Putamen (tissue), 1 donor: ENCODE measurements at regions not wholly inside any gene's neighbourhood (a gene's known extent, or its start where the extent isn't known, plus 50 kb on each side); places are given as distances from the start of the nearest gene placed in this dataset.
"Not testable (repeated sequence)": the region's sequence is repeated elsewhere in the genome, so short reads cannot be mapped to it uniquely, and the experiment has no call there.

Experiments used
- DNase-seq: peaks from one replicate; pipeline ENCODE4 v3.0.0-alpha.2; 2016; ENCODE audit warnings: low spot score

DNA sequence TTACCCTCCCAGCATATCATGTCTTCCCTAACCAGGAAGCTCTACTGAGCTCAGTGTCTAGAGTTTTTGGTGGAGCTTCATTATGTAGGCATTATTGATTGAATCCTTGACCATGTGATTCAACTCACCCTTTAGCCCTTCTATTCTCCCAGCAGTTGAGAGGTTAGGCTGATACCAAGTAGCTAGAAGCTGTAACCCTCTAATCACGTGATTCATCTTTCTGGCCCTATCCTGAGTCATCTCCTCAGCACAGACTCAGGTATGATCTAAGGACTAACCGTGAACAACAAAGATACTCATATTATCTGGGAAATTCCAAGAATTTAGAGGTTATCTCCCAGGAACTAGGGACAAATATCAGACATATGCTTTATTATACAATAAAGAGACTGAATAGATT is 625.5 kb downstream of the JRKL start:
- DNase-seq: no peak

DNA sequence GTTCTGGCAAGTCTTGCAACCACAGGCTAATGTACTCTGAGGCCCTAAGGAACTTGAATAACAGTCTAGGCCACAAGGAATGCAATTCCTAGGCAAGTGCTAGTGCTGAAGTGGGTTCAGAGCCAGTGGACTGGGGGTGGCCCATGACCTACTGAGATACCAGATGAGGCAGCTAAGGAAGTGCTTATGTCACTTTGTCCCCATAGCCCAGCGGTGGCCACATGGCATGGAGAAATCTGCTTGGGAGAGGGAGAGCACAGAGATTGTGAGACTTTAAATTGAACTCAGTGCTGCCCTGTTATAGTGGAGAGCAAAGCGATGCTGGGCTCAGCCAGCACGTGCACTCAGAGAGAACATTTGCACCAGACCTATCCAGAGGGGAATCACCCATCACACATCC is 629.5 kb downstream of the JRKL start:
- DNase-seq: no peak

DNA sequence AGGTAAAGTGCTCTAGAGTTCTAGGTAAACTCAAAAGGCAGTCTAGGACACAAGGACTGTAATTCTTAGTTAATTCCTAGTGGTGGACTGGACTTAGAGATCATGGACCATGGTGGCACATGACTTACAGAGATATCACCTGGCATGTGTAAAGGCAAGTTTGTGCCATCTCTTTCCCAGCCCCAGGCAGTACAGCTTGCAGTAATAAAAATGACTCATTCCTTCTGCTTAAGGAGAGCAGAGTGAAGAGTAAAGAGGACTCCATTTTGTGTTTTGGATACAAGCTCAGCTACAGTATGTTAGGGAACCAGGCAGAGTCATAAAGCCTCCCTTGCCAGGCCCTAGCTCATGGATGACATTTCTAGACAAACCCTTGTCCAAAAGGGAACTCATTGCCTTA is 629.9 kb downstream of the JRKL start:
- no peak for DNase-seq

DNA sequence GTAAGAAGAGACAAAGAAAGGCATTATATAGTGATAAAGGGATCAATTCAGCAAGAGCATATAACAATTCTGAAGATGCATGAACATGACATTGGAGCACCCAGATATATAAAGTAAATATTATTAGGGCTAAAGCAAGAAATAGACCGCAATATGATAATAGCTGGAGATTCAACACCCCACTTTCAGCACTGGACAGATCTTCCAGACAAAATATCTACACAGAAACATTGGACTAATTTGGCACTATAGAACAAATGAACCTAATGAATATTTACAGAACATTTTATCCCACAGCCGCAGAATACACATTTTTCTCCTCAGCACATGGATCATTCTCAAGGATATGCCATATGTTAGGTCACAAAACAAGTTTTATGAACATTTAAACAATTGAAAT is 633.1 kb downstream of the JRKL start:
- DNase-seq: no peak

DNA sequence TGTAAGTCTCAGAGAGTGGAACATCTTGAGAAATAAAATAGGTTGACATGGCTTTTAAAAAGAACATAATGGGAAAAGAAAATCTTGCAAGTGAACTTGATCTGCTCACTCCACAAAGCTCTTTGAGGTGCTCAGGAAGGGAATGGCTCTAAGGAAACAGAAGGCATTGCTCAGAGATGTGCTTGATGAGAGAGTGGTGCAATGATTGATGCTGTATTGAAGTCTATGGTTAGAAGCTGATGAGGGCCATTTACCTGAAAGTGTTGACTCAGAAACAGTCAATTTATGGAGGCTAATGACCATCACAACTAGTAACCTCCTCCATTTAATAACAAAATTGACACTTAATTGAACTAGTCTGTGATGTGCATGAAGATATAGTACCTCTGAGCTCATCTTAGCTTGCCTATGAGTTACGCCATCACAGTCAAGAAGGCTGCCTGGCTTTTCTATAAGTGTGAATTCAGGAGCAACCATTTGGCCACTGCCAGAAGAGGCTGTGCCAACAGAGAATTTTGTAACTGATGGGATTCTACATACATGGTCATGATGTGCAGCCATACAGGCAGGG is 639.1 kb downstream of the JRKL start:
- DNase-seq: no peak

DNA sequence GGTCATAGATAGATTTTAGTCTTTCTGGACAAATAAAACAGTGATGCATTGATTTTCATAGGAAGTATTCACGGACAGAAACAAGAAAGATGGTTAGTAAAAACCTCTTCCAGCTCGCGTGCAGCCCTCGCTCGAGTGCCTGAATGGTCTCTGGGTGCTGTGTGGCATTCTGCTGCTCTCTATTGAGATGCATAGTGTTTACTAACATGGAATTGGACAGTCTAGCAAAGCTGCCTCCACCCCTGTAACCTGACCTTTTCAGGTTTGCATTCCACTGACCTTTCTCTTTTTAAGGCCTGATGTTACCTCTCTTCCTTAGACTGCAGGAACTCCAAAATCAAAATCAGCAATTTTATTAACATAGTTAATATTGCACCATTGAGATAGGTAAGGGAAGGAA is 643.4 kb downstream of the JRKL start:
- DNase-seq: no peak

DNA sequence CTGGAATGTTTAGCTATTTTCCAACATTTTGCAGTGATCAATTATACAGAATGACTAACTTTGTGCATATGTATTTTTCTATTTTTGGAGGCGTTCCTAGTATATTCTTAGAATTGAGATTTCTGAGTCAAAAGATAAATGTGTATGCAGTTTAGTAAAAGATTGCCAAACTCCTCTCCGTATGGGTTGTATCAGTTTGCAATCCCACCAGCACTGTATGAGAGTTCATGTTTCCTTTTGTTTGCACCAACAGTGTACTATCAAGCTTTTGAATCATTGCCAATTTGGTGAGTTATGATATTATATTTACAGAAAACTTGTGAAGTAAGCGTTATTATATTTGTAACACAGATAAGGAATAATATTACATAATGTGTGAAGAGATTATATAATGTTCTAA is 658.7 kb downstream of the JRKL start:
- DNase-seq: no peak

DNA sequence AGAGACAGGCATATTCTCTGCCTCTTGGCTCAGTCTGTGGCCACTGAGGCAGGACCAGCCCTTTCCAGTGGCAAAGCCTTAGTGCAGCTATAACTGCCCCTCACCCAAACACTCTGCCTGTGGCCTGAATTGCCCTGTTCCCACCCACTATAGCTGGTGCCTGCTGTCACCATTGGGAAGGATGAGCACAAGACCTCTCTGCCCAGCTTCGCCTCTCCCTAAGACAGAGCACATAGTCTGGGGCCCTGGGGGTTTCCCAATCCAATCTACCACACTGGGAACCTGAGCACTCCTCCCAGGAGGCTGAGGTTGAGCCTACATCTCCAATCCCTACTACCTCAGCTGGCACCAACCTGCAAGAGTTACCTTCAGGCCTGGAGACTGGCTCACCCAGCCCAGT is 670.4 kb downstream of the JRKL start:
- DNase-seq: no peak

DNA sequence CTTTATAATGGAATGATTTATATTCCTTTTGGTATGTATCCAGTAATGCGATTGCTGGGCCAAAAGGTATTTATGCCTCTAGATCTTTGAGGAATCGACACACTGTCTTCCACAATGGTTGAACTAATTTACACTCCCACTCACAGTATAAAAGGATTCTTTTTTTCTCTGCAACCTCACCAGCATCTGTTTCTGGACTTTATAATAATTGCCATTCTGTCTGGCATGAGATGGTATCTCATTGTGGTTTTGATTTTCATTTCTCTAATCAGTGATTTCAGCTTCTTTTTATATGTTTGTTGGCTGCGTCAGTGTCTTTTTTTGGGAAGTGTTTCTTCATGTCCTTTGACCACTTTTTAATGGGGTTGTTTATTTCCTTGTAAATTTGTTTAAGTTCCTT is 679.3 kb downstream of the JRKL start:
- DNase-seq: no peak

DNA sequence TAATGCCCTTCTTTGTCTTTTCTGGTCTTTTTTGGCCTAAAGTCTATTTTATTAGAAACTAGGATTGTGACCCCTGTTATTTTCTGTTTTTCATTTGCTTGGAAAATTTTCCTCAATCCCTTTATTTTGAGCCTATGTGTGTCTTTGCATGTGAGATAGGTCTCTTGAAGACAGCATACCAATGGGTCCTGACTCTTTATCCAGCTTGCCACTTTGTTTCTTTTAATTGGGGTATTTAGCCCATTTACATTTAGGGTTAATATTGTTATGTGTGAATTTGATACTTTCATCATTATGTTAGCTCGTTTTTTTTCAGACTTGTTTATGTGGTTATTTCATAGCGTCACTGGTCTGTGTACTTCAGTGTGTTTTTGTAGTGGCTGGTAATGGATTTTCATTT is 682.6 kb downstream of the JRKL start:
- no peak for DNase-seq

DNA sequence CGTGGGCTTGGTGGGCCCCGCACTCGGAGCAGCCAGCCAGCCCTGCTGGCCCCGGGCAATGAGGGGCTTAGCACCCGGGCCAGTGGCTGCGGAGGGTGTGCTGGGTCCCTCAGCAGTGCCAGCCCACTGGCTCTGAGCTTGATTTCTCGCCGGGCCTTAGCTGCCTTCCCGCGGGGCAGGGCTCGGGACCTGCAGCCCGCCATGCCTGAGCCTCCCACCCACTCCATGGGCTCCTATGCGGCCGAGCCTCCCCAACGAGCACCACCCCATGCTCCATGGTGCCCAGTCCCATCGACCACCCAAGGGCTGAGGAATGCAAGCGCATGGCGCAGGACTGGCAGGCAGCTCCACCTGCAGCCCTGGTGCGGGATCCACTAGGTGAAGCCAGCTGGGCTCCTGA is 686.9 kb downstream of the JRKL start:
- not testable (repeated sequence) for DNase-seq

DNA sequence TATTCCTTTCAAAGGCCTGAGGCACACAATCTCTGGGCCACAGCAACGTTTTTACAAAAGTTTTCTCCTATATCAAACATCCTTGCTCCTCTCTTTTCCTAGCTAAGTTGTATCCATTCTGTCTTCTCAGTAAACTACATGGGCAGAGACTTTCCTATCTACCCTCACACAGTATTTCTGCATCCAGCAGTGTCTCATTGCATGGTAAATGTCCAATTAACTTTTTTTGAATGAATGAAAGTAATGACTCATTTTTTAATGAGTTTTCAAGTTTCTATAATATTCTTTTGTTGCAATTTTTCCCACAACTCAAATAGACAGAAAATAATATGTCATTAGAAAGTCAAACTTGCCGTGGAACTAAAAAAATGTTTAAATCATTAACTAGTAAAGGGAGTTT is 688.6 kb downstream of the JRKL start:
- DNase-seq: no peak

DNA sequence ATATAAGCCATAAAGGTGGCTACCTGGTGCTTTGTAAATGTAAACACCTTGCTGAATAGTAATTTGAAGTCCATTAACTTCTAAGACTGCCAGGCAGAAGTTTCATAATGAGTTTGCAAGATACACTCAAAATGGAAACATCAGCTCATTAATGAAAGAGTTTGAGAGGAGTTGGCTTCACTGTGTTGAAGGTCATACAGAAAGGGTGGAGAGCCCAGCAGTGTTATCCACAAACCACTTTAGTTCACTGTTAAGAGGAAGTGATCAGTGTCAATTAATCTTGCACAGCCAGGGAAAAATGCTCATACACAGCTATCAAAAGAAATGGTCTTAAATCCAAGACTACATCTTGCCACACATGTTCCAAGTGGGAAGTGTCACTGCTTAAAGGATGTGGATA is 689.4 kb downstream of the JRKL start:
- DNase-seq: no peak

DNA sequence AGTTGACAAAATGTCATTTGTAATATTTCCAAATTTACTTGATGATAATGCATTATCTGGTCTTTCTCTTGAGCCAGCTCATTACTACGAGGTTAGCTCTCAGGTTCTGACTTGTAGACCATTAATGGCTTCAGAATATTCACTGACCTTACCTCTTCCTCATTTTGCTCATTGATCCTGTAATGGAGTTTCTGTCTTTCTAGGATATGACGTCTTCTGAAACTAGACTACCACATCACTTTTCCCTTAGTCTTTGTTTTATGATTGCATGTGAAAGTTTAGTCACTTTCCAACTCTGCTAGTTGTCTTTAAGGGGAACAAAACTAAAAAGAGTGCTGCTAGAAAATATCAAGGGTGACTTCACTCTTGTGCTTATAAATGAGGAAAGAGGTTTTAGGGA is 697.6 kb downstream of the JRKL start:
- no peak for DNase-seq

DNA sequence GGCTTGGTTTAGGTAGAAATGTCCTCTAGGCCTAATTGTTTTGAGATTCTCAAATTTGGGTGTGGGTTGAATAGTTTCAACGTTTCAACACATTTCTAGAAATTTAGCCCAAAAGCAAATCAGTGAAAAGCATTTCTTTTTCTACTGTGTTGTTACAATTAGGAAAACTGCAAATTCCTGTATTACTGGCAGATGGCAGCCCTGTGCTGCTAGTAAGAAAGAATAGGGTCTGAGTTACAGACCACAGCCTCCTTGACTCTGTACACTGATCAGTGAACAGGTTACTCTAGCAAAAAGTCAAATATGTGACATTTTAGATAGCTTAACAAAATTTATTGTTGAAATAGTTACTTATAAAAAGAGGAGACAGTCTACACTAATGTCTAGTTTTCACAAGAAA is 703.0 kb downstream of the JRKL start:
- no peak for DNase-seq

DNA sequence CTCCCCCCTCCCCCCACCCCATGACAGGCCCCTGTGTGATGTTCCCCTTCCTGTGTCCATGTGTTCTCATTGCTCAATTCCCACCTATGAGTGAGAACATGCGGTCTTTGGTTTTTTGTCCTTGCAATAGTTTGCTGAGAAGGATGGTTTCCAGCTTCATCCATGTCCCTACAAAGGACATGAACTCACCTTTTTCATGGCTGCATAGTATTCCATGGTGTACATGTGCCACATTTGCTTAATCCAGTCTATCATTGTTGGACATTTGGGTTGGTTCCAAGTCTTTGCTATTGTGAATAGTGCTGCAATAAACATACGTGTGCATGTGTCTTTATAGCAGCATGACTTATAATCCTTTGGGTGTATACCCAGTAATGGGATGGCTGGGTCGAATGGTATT is 712.4 kb downstream of the JRKL start:
- DNase-seq: not testable (repeated sequence)

DNA sequence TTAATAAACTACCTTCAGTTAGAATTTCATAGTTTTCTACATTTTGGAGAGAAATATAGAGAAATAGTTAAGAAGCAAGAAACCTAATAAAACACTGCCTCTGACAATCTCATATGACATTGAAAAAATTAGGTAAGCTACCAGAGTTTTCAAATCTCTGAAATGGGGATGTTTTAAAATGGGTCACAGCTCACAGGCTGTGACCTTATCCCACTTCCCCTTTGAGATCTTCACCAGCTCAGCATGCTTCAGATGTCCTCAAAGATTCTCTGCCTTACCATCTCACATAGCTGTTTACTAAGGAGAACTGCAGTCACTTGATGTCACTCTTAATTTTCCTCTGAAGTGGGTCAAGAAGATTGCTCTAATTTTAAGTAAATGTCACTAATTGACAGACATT is 717.8 kb downstream of the JRKL start:
- no peak for DNase-seq

DNA sequence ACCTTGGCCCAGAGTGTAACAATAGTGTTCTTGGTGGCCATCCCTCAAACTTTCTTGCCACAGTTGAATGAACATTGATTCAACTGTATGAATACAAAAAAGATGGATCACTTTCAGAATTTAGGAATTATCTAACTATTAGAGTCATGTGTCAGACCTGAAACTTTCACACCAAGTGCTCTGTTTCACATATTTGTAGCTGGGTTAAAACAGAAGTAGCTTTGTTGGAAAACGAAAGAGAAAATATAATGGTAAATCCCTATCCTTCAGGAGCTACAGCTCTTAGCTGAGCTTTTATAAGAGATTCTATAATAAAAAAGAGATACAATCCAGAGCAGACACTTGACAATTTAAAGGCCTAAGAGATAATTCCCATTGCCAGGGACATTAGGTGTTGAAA is 719.3 kb downstream of the JRKL start:
- no peak for DNase-seq

DNA sequence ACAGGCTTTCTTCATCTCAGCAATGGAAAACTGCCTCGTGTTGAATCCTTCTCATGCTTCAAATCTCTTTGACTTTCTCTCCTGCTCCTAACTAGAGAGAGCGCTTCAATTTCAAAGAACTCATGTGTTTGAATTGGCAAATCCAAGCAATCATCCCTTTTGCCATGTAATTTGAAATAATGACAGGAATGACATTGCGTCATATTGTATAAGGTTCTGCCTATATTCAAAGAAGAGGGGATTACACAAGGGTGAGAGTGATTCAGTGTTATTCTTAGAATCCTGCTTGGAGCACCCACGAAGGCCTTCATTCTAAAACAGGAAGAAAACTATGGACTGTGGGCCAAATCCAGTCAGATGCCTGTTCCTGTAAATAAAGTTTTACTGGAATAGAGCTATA is 720.6 kb downstream of the JRKL start:
- DNase-seq: no peak

DNA sequence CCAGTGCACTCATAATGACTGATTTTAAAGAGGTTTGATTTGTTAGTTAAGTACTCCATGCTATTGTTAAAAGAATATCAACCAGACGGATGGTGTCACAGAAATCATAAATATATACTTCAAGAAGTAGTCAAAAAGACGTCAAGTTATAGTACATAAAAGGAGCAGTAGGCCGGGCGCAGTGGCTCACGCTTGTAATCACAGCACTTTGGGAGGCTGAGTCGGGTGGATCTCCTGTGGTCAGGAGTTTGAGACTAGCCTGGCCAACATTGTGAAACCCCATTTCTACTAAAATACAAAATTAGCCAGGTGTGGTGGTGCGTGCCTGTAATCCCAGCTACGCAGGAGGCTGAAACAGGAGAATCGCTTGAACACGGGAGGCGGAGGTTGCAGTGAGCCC is 721.7 kb downstream of the JRKL start:
- no peak for DNase-seq

DNA sequence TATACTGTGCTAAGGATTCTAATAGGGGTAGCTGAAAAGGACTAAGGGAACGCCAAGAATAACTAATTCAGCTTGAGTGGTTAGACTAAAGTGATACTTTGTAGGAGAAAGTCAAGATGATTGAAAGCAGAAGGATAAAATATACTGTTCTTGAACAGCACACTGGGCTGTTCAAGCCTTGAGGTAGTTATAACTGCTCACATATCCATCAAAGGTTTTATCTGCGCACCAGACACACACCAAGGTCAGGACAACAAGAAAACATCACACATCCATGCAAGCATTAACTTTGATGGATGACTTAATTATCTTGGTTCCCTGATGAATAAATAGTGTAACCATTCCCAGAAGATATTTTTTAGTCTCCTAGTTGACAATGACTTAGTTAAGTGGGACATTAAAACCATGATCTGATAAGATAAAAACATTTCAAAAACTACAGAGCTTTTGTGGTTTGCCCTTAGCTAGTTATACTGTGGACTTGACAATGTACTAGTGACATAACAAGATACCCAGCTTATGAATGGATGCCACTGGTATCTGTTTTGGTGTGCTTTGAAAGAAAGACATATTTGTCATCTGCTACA is 728.9 kb downstream of the JRKL start:
- no peak for DNase-seq

DNA sequence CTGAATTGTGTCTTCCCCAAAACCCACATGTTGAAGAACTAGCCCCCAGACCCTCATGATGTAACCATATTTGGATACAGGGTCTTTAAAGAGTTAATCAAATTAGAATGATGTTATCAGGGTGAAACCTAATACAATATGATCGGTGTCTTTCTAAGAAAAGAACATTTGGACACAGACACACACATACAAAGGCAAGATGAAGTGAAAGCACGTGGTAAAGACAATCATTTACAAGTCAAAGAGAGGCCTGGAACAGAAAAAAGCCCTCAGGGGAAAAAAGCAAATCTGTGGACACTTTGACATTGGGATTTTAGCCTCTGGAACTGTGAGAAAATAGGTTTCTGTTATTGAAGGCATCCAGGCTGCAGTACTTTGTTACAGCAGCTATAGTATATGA is 733.4 kb downstream of the JRKL start:
- no peak for DNase-seq

DNA sequence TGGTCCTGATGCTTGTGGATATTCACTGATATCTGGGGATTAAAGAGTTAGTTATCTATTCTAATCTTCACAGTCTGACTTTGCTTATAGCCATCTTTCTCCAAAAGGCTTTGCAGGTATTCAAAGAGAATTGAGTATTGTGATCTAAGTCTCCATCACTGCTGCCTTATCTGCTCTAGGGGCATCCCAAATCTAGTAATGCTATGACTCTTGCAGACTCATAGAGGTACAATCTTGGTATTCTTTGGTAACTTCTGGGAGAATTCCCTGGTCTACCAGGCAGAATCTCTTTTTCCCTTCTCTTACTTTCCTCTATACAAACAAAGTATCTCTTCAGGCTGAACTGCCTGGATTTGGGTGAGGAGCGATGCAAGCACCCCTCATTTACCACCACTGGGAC is 746.3 kb downstream of the JRKL start:
- no peak for DNase-seq

DNA sequence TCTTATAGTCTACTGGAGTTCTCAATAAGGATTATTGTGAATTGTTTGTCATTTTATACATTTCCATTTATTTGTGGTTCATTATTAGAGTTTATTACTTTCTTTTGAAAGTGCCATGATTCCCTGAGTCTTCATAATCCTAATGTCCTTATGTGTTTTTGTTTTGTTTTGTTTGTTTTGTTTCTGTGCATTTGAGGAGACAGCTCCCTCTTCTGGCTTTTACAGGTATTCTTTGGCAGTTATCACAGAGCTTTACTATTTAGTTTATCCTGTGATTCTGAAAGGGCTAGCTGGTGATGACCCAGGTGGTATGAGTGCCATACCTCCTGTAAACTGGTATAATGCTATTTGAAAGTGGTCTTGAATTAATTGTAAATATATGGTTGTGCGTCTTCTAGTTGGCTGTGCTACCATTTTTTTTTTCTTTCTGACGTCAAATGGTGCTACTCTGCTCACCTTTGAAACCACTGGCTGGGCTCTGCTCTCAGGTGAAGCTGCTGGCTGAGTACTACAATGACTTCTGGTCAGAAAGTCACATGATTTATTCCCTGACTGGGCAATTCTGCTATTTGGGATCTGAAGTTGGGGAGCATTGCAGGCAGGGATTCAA is 751.2 kb downstream of the JRKL start:
- no peak for DNase-seq
